ENCODE measurements at regions not wholly inside any gene's neighbourhood (a gene's known extent, or its start where the extent isn't known, plus 50 kb on each side); places are given as distances from the start of the nearest gene placed in this dataset.
"Not testable (repeated sequence)": the region's sequence is repeated elsewhere in the genome, so short reads cannot be mapped to it uniquely, and the experiment has no call there.

GRCh38 chr1:47502746-47503370 lies 65.0 kb downstream of the FOXD2 start:
- H3K27me3 ChIP-seq (ENCODE audit: insufficient read depth, low read length, poor library complexity, severe bottlenecking): no peaks in the 10 kb centered on the region

GRCh38 chr1:47504840-47505239 lies 67.0 kb downstream of the FOXD2 start:
- not testable (repeated sequence) for H3K4me3 ChIP-seq (ENCODE audit: low read length, poor library complexity, severe bottlenecking); H3K9me3 ChIP-seq (ENCODE audit: insufficient read depth, low read depth, low read length); H3K27me3 ChIP-seq (ENCODE audit: insufficient read depth, low read length, poor library complexity, severe bottlenecking)

More at GRCh38 chr1:47502746-47503370, 65.0 kb downstream of the FOXD2 start:
- Histone ChIP-seq H3K36me3 (ENCODE audit: insufficient read depth, low read length) (no peaks in the 10 kb centered on the region), H3K9me3 (ENCODE audit: insufficient read depth, low read depth, low read length) (no peaks in the 10 kb centered on the region), H4K20me1 (ENCODE audit: insufficient read depth, low read length, poor library complexity, severe bottlenecking) (no peaks in the 10 kb centered on the region), H3K4me3 (ENCODE audit: low read length, poor library complexity, severe bottlenecking) (no peak overlapping the region), H3K4me2 (ENCODE audit: low read depth, low read length, poor library complexity, severe bottlenecking) (no peak overlapping the region), H3K9ac (ENCODE audit: low read depth, low read length, poor library complexity, severe bottlenecking) (no peak overlapping the region), H3K79me2 (ENCODE audit: insufficient read depth, low read length) (no peaks in the 10 kb centered on the region), H3K4me1 (ENCODE audit: insufficient read depth, low read length, poor library complexity, severe bottlenecking) (no peaks in the 10 kb centered on the region), H3K9me2 (replicated peaks; ENCODE audit: low read depth, low read length) (no peaks in the 10 kb centered on the region), H3F3A (ENCODE audit: low read depth) (no peaks in the 10 kb centered on the region), H2AFZ (ENCODE audit: low read length) (no peak overlapping the region)
- TF ChIP-seq CTCF (conservative IDR thresholded peaks at IDR 0.05; ENCODE audit: low read length) (no peak), EZH2phosphoT487 (IDR thresholded peaks at IDR 0.05; ENCODE audit: borderline replicate concordance) (no peak)

GRCh38 chr1:47505267-47505666 lies 67.4 kb downstream of the FOXD2 start:
- Histone ChIP-seq H3K4me2 (ENCODE audit: low read depth, low read length, poor library complexity, severe bottlenecking) (no peak overlapping the region), H3K79me2 (ENCODE audit: insufficient read depth, low read length) (no peaks in the 10 kb centered on the region), H3K9ac (ENCODE audit: low read depth, low read length, poor library complexity, severe bottlenecking) (no peak overlapping the region), H4K20me1 (ENCODE audit: insufficient read depth, low read length, poor library complexity, severe bottlenecking) (no peaks in the 10 kb centered on the region), H3K9me3 (ENCODE audit: insufficient read depth, low read depth, low read length) (no peaks in the 10 kb centered on the region), H3K4me3 (ENCODE audit: low read length, poor library complexity, severe bottlenecking) (no peak overlapping the region), H2AFZ (ENCODE audit: low read length) (no peak overlapping the region), H3K9me2 (replicated peaks; ENCODE audit: low read depth, low read length) (no peaks in the 10 kb centered on the region), H3F3A (ENCODE audit: low read depth) (no peaks in the 10 kb centered on the region), H3K27me3 (ENCODE audit: insufficient read depth, low read length, poor library complexity, severe bottlenecking) (no peaks in the 10 kb centered on the region), H3K36me3 (ENCODE audit: insufficient read depth, low read length) (no peaks in the 10 kb centered on the region), H3K4me1 (ENCODE audit: insufficient read depth, low read length, poor library complexity, severe bottlenecking) (no peaks in the 10 kb centered on the region)
- TF ChIP-seq EZH2phosphoT487 (IDR thresholded peaks at IDR 0.05; ENCODE audit: borderline replicate concordance) (no peak), CTCF (conservative IDR thresholded peaks at IDR 0.05; ENCODE audit: low read length) (no peak)

More at GRCh38 chr1:47504840-47505239, 67.0 kb downstream of the FOXD2 start:
- not testable (repeated sequence) for H3K9ac ChIP-seq (ENCODE audit: low read depth, low read length, poor library complexity, severe bottlenecking); H2AFZ ChIP-seq (ENCODE audit: low read length); H4K20me1 ChIP-seq (ENCODE audit: insufficient read depth, low read length, poor library complexity, severe bottlenecking); H3K4me2 ChIP-seq (ENCODE audit: low read depth, low read length, poor library complexity, severe bottlenecking); H3K9me2 ChIP-seq (replicated peaks; ENCODE audit: low read depth, low read length); H3K79me2 ChIP-seq (ENCODE audit: insufficient read depth, low read length); H3F3A ChIP-seq (ENCODE audit: low read depth); H3K36me3 ChIP-seq (ENCODE audit: insufficient read depth, low read length); H3K4me1 ChIP-seq (ENCODE audit: insufficient read depth, low read length, poor library complexity, severe bottlenecking)

- Histone ChIP-seq H3K4me2 (ENCODE audit: low read depth, low read length, poor library complexity, severe bottlenecking) (no peak overlapping the region), H3K27me3 (ENCODE audit: insufficient read depth, low read length, poor library complexity, severe bottlenecking) (no peaks in the 10 kb centered on the region), H3K4me1 (ENCODE audit: insufficient read depth, low read length, poor library complexity, severe bottlenecking) (no peaks in the 10 kb centered on the region), H3K79me2 (ENCODE audit: insufficient read depth, low read length) (no peaks in the 10 kb centered on the region), H4K20me1 (ENCODE audit: insufficient read depth, low read length, poor library complexity, severe bottlenecking) (no peaks in the 10 kb centered on the region), H3K9me3 (ENCODE audit: insufficient read depth, low read depth, low read length) (no peaks in the 10 kb centered on the region), H3K9me2 (replicated peaks; ENCODE audit: low read depth, low read length) (no peaks in the 10 kb centered on the region), H3K9ac (ENCODE audit: low read depth, low read length, poor library complexity, severe bottlenecking) (no peak overlapping the region), H2AFZ (ENCODE audit: low read length) (no peak overlapping the region), H3K4me3 (ENCODE audit: low read length, poor library complexity, severe bottlenecking) (no peak overlapping the region), H3F3A (ENCODE audit: low read depth) (no peaks in the 10 kb centered on the region), H3K36me3 (ENCODE audit: insufficient read depth, low read length) (no peaks in the 10 kb centered on the region)
- TF ChIP-seq CTCF (conservative IDR thresholded peaks at IDR 0.05; ENCODE audit: low read length): no peak
- TF ChIP-seq EZH2phosphoT487 (IDR thresholded peaks at IDR 0.05; ENCODE audit: borderline replicate concordance): no peak
These were observed 68.2 kb downstream of the FOXD2 start for GRCh38 chr1:47506053-47506452.

Measured in Loucy (cell line).